Liver (tissue), 8 donors: ENCODE measurements at regions not wholly inside any gene's neighbourhood (a gene's known extent, or its start where the extent isn't known, plus 50 kb on each side); places are given as distances from the start of the nearest gene placed in this dataset.

Experiments used
- DNase-seq: peaks from one replicate; pipeline ENCODE4 v3.0.0-alpha.2; 2017; ENCODE audit warnings: low spot score
- H3K27ac ChIP-seq, 2 donors: one replicate each; pipeline ENCODE4 v1.7.0; 2013; ENCODE audit warnings: inconsistent platforms in 2 of 2, low read length in 2 of 2, control low read depth in 1 of 2, low read depth in 1 of 2, mild to moderate bottlenecking in 1 of 2
- H3K27me3 ChIP-seq, 4 donors: one replicate each; pipeline versions ENCODE4 v1.6.1 to v1.7.0; 2013; ENCODE audit warnings: low read length in 3 of 4, inconsistent platforms in 1 of 4, mild to moderate bottlenecking in 1 of 4, moderate library complexity in 1 of 4; ENCODE audit not compliant: control insufficient read depth in 4 of 4, insufficient read depth in 4 of 4
- H3K36me3 ChIP-seq, 4 donors: one replicate each; pipeline versions ENCODE4 v1.6.1 to v1.7.0; 2013; ENCODE audit warnings: low read length in 3 of 4, mild to moderate bottlenecking in 3 of 4, low read depth in 1 of 4, moderate library complexity in 1 of 4; ENCODE audit not compliant: control insufficient read depth in 4 of 4, insufficient read depth in 3 of 4
- H3K4me1 ChIP-seq, 4 donors: one replicate each; pipeline versions ENCODE4 v1.6.1 to v1.7.0; 2013; ENCODE audit warnings: low read length in 3 of 4, mild to moderate bottlenecking in 3 of 4, moderate library complexity in 1 of 4; ENCODE audit not compliant: control insufficient read depth in 4 of 4, insufficient read depth in 4 of 4
- H3K4me3 ChIP-seq, 3 donors: one replicate each; pipeline versions ENCODE4 v1.6.1 to v1.7.0; 2013; ENCODE audit warnings: low read length in 3 of 3, control low read depth in 1 of 3, low read depth in 1 of 3, mild to moderate bottlenecking in 1 of 3
- H3K9ac ChIP-seq, 2 donors: one replicate each; pipeline ENCODE4 v1.7.0; 2013; ENCODE audit warnings: low read length in 2 of 2, mild to moderate bottlenecking in 2 of 2, moderate library complexity in 2 of 2, control low read depth in 1 of 2, low read depth in 1 of 2
- H3K9me3 ChIP-seq, 4 donors: one replicate each; pipeline versions ENCODE4 v1.6.1 to v1.7.0; 2013; ENCODE audit warnings: low read length in 3 of 4; ENCODE audit not compliant: control insufficient read depth in 4 of 4
- ATF3 ChIP-seq: IDR thresholded peaks from 2 replicates; pipeline ENCODE4 v1.6.1; 2016; ENCODE audit warnings: antibody characterized with exemption
- CTCF ChIP-seq: fragments of 150-350 bp; IDR thresholded peaks from 2 replicates; pipeline ENCODE4 v1.5.1; 2017; ENCODE audit warnings: improper control_type of control experiment, low read depth, low read length; ENCODE audit not compliant: missing input control
- EGR1 ChIP-seq, 2 donors: IDR thresholded peaks; 2 replicates each; pipeline ENCODE4 v1.6.1; 2016 to 2018; ENCODE audit warnings: antibody characterized with exemption in 2 of 2, low read depth in 2 of 2
- FOXA1 ChIP-seq: IDR thresholded peaks from 2 replicates; pipeline ENCODE4 v1.6.1; 2016; ENCODE audit warnings: antibody characterized with exemption
- FOXA2 ChIP-seq: IDR thresholded peaks from 2 replicates; pipeline ENCODE4 v1.6.1; 2016; ENCODE audit warnings: antibody characterized with exemption
- GABPA ChIP-seq, 2 donors: IDR thresholded peaks in 1 of 2; conservative IDR thresholded peaks in 1 of 2; 2 replicates each; pipeline ENCODE4 v1.6.1; 2016; ENCODE audit warnings: antibody characterized with exemption in 2 of 2, mild to moderate bottlenecking in 1 of 2, moderate library complexity in 1 of 2
- HNF4A ChIP-seq, 2 donors: conservative IDR thresholded peaks; 2 replicates each; pipeline ENCODE4 v1.6.1; 2016; ENCODE audit warnings: antibody characterized with exemption in 2 of 2, mild to moderate bottlenecking in 2 of 2
- HNF4G ChIP-seq: IDR thresholded peaks from 2 replicates; pipeline ENCODE4 v1.6.1; 2016; ENCODE audit warnings: antibody characterized with exemption
- JUND ChIP-seq, 2 donors: IDR thresholded peaks; 2 replicates each; pipeline ENCODE4 v1.6.1; 2016; ENCODE audit warnings: antibody characterized with exemption in 2 of 2
- NR2F2 ChIP-seq: IDR thresholded peaks from 2 replicates; pipeline ENCODE4 v1.6.1; 2016; ENCODE audit warnings: antibody characterized with exemption
- RAD21 ChIP-seq, 2 donors: IDR thresholded peaks; 2 replicates each; pipeline ENCODE4 v1.6.1; 2016; ENCODE audit warnings: antibody characterized with exemption in 2 of 2, mild to moderate bottlenecking in 2 of 2
- REST ChIP-seq: IDR thresholded peaks from 2 replicates; pipeline ENCODE4 v1.6.1; 2016; ENCODE audit warnings: antibody characterized with exemption, mild to moderate bottlenecking
- RXRA ChIP-seq, 2 donors: IDR thresholded peaks; 2 replicates each; pipeline ENCODE4 v1.6.1; 2017 to 2018; ENCODE audit warnings: antibody characterized with exemption in 2 of 2, mild to moderate bottlenecking in 1 of 2
- SP1 ChIP-seq: IDR thresholded peaks from 2 replicates; pipeline ENCODE4 v1.6.1; 2018; ENCODE audit warnings: antibody characterized with exemption, mild to moderate bottlenecking
- TAF1 ChIP-seq: conservative IDR thresholded peaks from 2 replicates; pipeline ENCODE4 v1.6.1; 2016; ENCODE audit warnings: antibody characterized with exemption, mild to moderate bottlenecking
- YY1 ChIP-seq: IDR thresholded peaks from 2 replicates; pipeline ENCODE4 v1.6.1; 2016; ENCODE audit warnings: antibody characterized with exemption, mild to moderate bottlenecking
- ZBTB33 ChIP-seq: IDR thresholded peaks from 2 replicates; pipeline ENCODE4 v1.6.1; 2016; ENCODE audit warnings: antibody characterized with exemption
- WGBS: extraction: QIAGEN DNeasy Blood & Tissue Kit; methylation state at CpG from one replicate; pipeline ENCODE4 v1.1.7; 2013; 5-methylcytosine and 5-hydroxymethylcytosine counted together
- donor health status: healthy.
- donor health status: healthy.
- donor health status: healthy.
- donor health status: healthy.
- donor health status: healthy.

DNA sequence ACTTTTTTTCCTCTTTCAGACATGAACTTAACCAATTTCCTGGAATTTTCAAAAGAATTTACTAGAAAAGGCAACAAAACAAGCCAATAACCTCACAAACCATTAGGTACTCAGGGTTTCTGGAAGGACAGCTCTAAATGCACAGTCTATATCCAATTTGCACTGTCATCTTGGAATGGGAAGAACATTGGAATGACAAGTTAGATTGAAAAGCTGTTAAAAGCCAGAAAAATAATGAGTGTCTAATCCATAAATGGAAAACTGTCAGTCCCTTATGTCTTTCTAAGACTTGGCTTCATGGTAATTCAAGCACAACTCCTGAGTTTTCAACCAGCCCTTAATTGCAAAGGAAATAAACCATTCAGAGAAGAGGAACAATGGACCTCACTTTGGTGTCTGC, 105.8 kb upstream of the NTRK2 start:
- Histone ChIP-seq H3K4me1 (no peaks in the 10 kb centered on the region), H3K27me3 (no peaks in the 10 kb centered on the region), H3K27ac (no peak overlapping the region), H3K9me3 (no peaks in the 10 kb centered on the region), H3K36me3 (no peaks in the 10 kb centered on the region), H3K4me3 (no peak overlapping the region), H3K9ac (no peak overlapping the region)
- DNase-seq: no peak
- TF ChIP-seq CTCF: no peak
- TF ChIP-seq SP1: no peak
- TF ChIP-seq JUND (IDR thresholded peaks at IDR 0.05): no peak
- no peak for TF ChIP-seq GABPA (IDR thresholded peaks at IDR 0.05 in 1 of 2, conservative IDR thresholded peaks at IDR 0.05 in 1 of 2)
- TF ChIP-seq FOXA2: no peak
- no peak for TF ChIP-seq YY1
- TF ChIP-seq NR2F2: no peak
- no peak for TF ChIP-seq ATF3
- no peak for TF ChIP-seq REST
- TF ChIP-seq TAF1: no peak
- TF ChIP-seq ZBTB33: no peak
- TF ChIP-seq RAD21 (IDR thresholded peaks at IDR 0.05): no peak
- no peak for TF ChIP-seq FOXA1
- TF ChIP-seq HNF4G: no peak
- TF ChIP-seq RXRA (IDR thresholded peaks at IDR 0.05): no peak
- no peak for TF ChIP-seq EGR1 (IDR thresholded peaks at IDR 0.05; ENCODE audit: low read depth in 2 of 2)
- TF ChIP-seq HNF4A (conservative IDR thresholded peaks at IDR 0.05): no peak

GRCh38 chr9:84567805-84568204, 101.7 kb upstream of the NTRK2 start:
- no peak overlapping the region for H3K9ac ChIP-seq
- no peak overlapping the region for H3K4me3 ChIP-seq
- no peaks in the 10 kb centered on the region for H3K36me3 ChIP-seq
- DNase-seq: no peak
- H3K27me3 ChIP-seq: peaks cover 0 to 5% (median 0%) of the 10 kb centered on the region in 4 donors
- H3K9me3 ChIP-seq: no peaks in the 10 kb centered on the region
- no peak overlapping the region for H3K27ac ChIP-seq
- 27% methylated on average over 1 of the region's 1 CpG for WGBS
- H3K4me1 ChIP-seq: no peaks in the 10 kb centered on the region
- TF ChIP-seq NR2F2: no peak
- no peak for TF ChIP-seq SP1
- no peak for TF ChIP-seq FOXA2
- no peak for TF ChIP-seq RAD21 (IDR thresholded peaks at IDR 0.05)
- no peak for TF ChIP-seq HNF4G
- TF ChIP-seq TAF1: no peak
- no peak for TF ChIP-seq REST
- TF ChIP-seq HNF4A (conservative IDR thresholded peaks at IDR 0.05): no peak
- TF ChIP-seq CTCF: no peak
- TF ChIP-seq FOXA1: no peak
